VCaP (cell line): ENCODE measurements at regions not wholly inside any gene's neighbourhood (a gene's known extent, or its start where the extent isn't known, plus 50 kb on each side); places are given as distances from the start of the nearest gene placed in this dataset.

Experiments used
- H3K27ac ChIP-seq: fragments of 450-650 bp; 2 replicates; pipeline ENCODE4 v1.5.1; 2017
- TF ChIP-seq, protein P1 (sequence below): fragments of 450-650 bp; conservative IDR thresholded peaks from 2 replicates; pipeline ENCODE4 v1.5.1; 2017; ENCODE audit warnings: mild to moderate bottlenecking, moderate library complexity

DNA sequence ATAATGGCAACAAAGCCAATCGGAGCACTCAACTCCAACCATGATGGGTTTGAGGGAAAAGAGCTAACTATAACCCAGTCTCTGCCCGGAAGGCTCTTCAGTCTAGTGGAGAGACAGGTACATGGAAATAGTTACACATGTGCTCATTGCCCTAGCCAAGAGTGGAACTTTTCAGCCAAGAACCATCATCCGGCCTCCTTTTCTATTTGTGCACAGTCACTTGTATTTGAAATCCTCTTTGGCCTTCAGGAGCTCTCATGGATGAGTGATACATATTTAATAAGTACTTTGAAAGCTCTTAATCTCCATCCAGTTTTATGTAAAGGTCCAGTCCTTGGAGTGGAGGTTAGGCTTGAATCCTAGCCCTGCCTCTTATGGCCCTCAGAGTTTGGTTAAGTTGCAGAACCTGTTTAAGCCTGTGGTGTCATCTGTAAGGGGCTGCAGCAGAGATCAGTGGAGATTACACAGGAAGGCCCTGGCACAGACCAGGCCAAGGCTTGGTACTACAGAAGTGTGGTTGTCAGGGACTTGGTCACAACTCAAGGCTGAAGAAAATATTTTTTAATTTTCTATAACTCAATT lies 72.3 kb upstream of the SMLR1 start:
- no peak overlapping the region for H3K27ac ChIP-seq
- TF ChIP-seq, protein P1, sequence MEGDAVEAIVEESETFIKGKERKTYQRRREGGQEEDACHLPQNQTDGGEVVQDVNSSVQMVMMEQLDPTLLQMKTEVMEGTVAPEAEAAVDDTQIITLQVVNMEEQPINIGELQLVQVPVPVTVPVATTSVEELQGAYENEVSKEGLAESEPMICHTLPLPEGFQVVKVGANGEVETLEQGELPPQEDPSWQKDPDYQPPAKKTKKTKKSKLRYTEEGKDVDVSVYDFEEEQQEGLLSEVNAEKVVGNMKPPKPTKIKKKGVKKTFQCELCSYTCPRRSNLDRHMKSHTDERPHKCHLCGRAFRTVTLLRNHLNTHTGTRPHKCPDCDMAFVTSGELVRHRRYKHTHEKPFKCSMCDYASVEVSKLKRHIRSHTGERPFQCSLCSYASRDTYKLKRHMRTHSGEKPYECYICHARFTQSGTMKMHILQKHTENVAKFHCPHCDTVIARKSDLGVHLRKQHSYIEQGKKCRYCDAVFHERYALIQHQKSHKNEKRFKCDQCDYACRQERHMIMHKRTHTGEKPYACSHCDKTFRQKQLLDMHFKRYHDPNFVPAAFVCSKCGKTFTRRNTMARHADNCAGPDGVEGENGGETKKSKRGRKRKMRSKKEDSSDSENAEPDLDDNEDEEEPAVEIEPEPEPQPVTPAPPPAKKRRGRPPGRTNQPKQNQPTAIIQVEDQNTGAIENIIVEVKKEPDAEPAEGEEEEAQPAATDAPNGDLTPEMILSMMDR: no peak

DNA sequence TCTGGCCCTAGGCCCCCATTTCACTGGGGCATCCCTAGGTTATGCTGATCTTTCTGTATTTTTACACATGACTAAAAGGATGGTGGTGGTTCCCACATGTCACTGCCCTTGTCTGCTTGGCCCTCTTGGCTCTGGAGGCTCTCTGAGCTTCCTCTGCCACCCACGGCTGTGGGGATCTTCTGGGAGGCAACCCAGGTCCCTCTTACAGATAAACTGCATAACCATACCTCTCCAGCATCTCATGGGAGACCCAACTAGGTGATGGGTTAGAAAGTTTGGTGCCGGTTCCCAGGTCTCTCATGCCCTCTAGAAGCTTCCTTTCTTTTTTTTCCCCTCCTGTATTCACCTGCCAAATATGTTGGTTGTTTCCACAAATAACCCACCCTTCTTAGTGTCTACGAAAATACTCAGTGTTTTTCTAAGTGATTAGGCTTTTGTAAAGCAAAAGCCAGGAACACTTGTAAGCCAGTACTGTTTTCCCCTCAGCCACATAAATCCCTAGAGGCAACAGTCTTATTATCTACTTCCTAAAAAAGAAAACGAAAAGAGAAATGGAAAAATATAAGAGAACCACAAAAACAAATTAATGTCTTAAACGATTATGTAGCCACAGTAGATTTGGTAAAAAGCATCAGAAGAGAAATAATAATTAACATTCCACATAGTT lies 71.7 kb upstream of the SMLR1 start:
- TF ChIP-seq, protein P1: no peak
- H3K27ac ChIP-seq: no peak overlapping the region

DNA sequence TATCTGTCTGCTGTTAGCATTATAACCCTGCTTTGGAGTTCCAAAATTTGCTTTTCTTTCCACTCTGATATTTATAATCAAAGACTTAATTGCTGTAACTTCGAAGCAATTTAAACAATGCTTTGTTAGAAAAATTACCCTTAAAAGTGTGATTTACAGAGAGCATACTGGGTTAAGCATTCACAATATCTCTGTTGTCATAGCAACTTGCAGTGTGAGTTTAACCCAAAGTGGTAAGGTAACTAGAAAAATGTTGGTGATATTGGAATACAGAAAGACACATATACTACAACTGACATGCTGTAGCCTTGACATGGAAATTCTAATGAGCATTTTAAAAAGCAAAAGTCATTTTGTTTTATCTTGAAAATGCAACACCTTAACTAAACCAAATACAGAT lies 70.4 kb upstream of the SMLR1 start:
- TF ChIP-seq, protein P1: no peak
- no peak overlapping the region for H3K27ac ChIP-seq

DNA sequence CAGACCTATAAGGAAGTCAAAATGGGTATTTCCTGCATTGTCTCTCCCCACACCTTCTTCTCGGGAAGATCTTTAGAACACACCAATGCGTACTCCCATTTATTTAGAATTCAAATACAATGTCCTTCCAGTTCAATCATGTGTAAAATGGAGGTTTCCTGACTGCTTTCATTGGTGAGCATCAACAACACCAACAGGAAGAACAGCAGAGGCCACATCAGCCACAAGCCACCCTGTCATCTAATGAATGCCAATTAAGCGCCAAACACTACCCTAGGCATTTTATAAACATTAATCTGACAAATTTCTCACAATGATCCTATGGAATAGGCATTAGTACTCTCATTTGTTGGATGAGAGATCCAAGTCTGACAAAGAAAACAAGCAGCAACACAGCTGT lies 68.4 kb upstream of the SMLR1 start:
- TF ChIP-seq, protein P1: no peak
- H3K27ac ChIP-seq: no peak overlapping the region

DNA sequence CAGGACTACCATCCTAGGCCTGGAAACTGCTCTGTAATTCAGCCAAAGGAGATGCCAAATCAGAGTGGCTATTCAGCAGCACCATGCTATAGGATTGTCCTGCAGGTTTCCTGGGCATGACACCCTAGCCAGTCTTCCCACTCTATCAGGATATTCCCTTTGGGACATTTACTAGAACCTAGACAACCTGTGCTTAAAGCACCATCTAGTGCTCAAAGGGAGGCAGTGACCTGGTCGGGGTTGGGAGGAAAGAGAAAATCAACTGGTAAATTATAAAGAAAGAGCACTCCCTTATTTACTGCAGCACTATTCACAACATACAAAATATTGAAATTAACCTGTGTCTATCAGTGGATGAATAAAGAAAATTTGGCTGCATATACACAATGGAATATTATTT lies 67.2 kb upstream of the SMLR1 start:
- TF ChIP-seq, protein P1: peak; percentile 85
- H3K27ac ChIP-seq: no peak overlapping the region

DNA sequence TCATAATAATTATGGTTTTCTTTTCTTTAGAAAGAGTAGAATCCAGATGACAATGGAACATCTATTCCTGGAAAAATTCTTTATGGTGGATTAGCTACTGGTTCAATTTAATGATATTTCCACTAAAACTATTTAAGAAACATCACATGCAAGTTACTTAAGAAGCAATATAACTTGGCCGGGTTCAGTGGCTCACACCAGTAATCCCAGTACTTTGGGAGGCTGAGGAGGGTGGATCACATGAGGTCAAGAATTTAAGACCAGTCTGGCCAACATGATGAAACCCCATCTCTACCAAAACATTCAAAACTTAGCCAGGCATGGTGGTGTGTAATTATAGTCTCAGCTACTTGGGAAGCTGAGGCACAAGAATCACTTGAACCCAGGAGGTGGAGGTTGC lies 65.9 kb upstream of the SMLR1 start:
- H3K27ac ChIP-seq: no peak overlapping the region
- TF ChIP-seq, protein P1: no peak

DNA sequence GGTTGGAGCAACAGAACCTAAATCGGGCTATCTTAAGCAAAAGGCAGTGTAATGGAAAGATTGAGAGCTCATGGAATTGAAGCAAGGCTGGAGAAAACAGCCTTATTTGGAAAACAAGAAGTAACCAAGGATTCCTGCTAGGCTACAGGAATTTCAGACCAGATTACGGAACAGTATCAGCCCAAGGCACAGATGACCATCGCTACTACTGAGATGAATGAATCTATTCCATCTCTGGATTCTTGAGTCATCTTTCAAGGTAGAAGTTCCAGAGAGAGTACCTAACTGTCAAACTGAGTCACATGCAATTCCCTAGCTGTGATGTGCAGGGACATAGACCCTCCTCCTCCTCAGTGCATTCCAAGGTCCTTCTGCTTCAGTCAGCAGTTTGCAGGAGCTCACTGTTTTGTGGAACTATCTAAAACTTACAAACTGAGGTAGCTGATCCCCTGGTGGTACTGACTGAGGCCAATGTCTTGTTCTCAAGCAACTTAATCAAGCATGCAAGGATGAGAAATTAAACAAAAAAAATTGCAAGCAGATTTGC lies 62.0 kb upstream of the SMLR1 start:
- H3K27ac ChIP-seq: no peak overlapping the region
- TF ChIP-seq, protein P1: no peak
